ENCODE measurements at regions not wholly inside any gene's neighbourhood (a gene's known extent, or its start where the extent isn't known, plus 50 kb on each side); places are given as distances from the start of the nearest gene placed in this dataset.

DNA sequence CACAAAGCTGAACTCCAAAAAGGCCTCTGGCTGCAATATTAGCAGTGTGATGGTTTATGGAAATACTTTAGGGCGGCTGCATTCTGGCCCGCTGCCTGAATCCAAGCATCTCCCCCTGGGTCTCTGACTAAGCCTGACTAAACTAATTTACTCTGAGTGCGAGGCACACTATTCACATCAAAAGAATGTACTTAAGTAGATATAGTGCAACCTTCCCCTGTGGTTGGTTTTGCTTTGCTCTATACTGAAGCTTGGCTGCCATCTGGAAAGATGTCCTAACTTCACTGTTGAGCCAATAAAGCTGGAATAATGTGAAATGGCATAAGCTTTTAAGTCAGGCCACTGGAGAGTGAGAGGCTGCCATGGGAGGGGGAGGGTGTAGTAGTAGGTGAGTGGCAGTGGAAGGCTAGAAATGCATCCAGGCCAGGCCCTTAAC, 321.6 kb downstream of the AASDHPPT start:
- TF ChIP-seq, protein P1, sequence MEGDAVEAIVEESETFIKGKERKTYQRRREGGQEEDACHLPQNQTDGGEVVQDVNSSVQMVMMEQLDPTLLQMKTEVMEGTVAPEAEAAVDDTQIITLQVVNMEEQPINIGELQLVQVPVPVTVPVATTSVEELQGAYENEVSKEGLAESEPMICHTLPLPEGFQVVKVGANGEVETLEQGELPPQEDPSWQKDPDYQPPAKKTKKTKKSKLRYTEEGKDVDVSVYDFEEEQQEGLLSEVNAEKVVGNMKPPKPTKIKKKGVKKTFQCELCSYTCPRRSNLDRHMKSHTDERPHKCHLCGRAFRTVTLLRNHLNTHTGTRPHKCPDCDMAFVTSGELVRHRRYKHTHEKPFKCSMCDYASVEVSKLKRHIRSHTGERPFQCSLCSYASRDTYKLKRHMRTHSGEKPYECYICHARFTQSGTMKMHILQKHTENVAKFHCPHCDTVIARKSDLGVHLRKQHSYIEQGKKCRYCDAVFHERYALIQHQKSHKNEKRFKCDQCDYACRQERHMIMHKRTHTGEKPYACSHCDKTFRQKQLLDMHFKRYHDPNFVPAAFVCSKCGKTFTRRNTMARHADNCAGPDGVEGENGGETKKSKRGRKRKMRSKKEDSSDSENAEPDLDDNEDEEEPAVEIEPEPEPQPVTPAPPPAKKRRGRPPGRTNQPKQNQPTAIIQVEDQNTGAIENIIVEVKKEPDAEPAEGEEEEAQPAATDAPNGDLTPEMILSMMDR (IDR thresholded peaks at IDR 0.05) = no peak
- TF ChIP-seq POLR2AphosphoS5 (IDR thresholded peaks at IDR 0.05) = no peak

All from breast epithelium (tissue), 3 donors.